ENCODE measurements at regions not wholly inside any gene's neighbourhood (a gene's known extent, or its start where the extent isn't known, plus 50 kb on each side); places are given as distances from the start of the nearest gene placed in this dataset.

- no peak; the same call in 1 of the 2 replicates for TF ChIP-seq CTCF (conservative IDR thresholded peaks at IDR 0.05; ENCODE audit: low read length)
- no peak for TF ChIP-seq EZH2phosphoT487 (IDR thresholded peaks at IDR 0.05; ENCODE audit: borderline replicate concordance)
- Histone ChIP-seq H3K36me3 (ENCODE audit: insufficient read depth, low read length) (no peaks in the 10 kb centered on the region), H4K20me1 (ENCODE audit: insufficient read depth, low read length, poor library complexity, severe bottlenecking) (no peaks in the 10 kb centered on the region)
These were observed 508.8 kb upstream of the ZP4 start for GRCh38 chr1:238399558-238399957.

GRCh38 chr1:238396140-238396539, 505.4 kb upstream of the ZP4 start:
- no peaks in the 10 kb centered on the region for H3K79me2 ChIP-seq (ENCODE audit: insufficient read depth, low read length)
- H3K4me2 ChIP-seq (ENCODE audit: low read depth, low read length, poor library complexity, severe bottlenecking), result no peak overlapping the region
- no peak overlapping the region for H3K9ac ChIP-seq (ENCODE audit: low read depth, low read length, poor library complexity, severe bottlenecking)
- no peaks in the 10 kb centered on the region for H3K4me1 ChIP-seq (ENCODE audit: insufficient read depth, low read length, poor library complexity, severe bottlenecking)
- no peaks in the 10 kb centered on the region for H3K9me2 ChIP-seq (replicated peaks; ENCODE audit: low read depth, low read length)
- H3K4me3 ChIP-seq (ENCODE audit: low read length, poor library complexity, severe bottlenecking), result no peak overlapping the region
- H2AFZ ChIP-seq (ENCODE audit: low read length), result no peak overlapping the region
- no peaks in the 10 kb centered on the region for H3K27me3 ChIP-seq (ENCODE audit: insufficient read depth, low read length, poor library complexity, severe bottlenecking)
- H3K36me3 ChIP-seq (ENCODE audit: insufficient read depth, low read length), result no peaks in the 10 kb centered on the region
- TF ChIP-seq CTCF (conservative IDR thresholded peaks at IDR 0.05; ENCODE audit: low read length), result no peak
- TF ChIP-seq EZH2phosphoT487 (IDR thresholded peaks at IDR 0.05; ENCODE audit: borderline replicate concordance), result no peak
- no peaks in the 10 kb centered on the region for H4K20me1 ChIP-seq (ENCODE audit: insufficient read depth, low read length, poor library complexity, severe bottlenecking)
- H3K9me3 ChIP-seq (ENCODE audit: insufficient read depth, low read depth, low read length), result no peaks in the 10 kb centered on the region
- no peaks in the 10 kb centered on the region for H3F3A ChIP-seq (ENCODE audit: low read depth)

More at GRCh38 chr1:238399558-238399957, 508.8 kb upstream of the ZP4 start:
- H3K4me2 ChIP-seq (ENCODE audit: low read depth, low read length, poor library complexity, severe bottlenecking), result no peak overlapping the region
- H3K4me1 ChIP-seq (ENCODE audit: insufficient read depth, low read length, poor library complexity, severe bottlenecking), result no peaks in the 10 kb centered on the region
- H3K4me3 ChIP-seq (ENCODE audit: low read length, poor library complexity, severe bottlenecking), result no peak overlapping the region
- no peaks in the 10 kb centered on the region for H3K27me3 ChIP-seq (ENCODE audit: insufficient read depth, low read length, poor library complexity, severe bottlenecking)
- no peaks in the 10 kb centered on the region for H3K9me2 ChIP-seq (replicated peaks; ENCODE audit: low read depth, low read length)
- H3K79me2 ChIP-seq (ENCODE audit: insufficient read depth, low read length), result no peaks in the 10 kb centered on the region
- no peaks in the 10 kb centered on the region for H3F3A ChIP-seq (ENCODE audit: low read depth)
- H3K9me3 ChIP-seq (ENCODE audit: insufficient read depth, low read depth, low read length), result no peaks in the 10 kb centered on the region
- H3K9ac ChIP-seq (ENCODE audit: low read depth, low read length, poor library complexity, severe bottlenecking), result no peak overlapping the region
- H2AFZ ChIP-seq (ENCODE audit: low read length), result no peak overlapping the region

GRCh38 chr1:238384381-238384780, 493.7 kb upstream of the ZP4 start:
- TF ChIP-seq CTCF (conservative IDR thresholded peaks at IDR 0.05; ENCODE audit: low read length), result no peak
- no peak for TF ChIP-seq EZH2phosphoT487 (IDR thresholded peaks at IDR 0.05; ENCODE audit: borderline replicate concordance)
- Histone ChIP-seq H3K36me3 (ENCODE audit: insufficient read depth, low read length) (no peaks in the 10 kb centered on the region), H3K27me3 (ENCODE audit: insufficient read depth, low read length, poor library complexity, severe bottlenecking) (no peaks in the 10 kb centered on the region), H3K4me3 (ENCODE audit: low read length, poor library complexity, severe bottlenecking) (no peak overlapping the region), H4K20me1 (ENCODE audit: insufficient read depth, low read length, poor library complexity, severe bottlenecking) (no peaks in the 10 kb centered on the region), H3K79me2 (ENCODE audit: insufficient read depth, low read length) (no peaks in the 10 kb centered on the region), H3K9me2 (replicated peaks; ENCODE audit: low read depth, low read length) (no peaks in the 10 kb centered on the region), H3K9me3 (ENCODE audit: insufficient read depth, low read depth, low read length) (no peaks in the 10 kb centered on the region), H2AFZ (ENCODE audit: low read length) (no peak overlapping the region), H3K9ac (ENCODE audit: low read depth, low read length, poor library complexity, severe bottlenecking) (no peak overlapping the region), H3K4me1 (ENCODE audit: insufficient read depth, low read length, poor library complexity, severe bottlenecking) (no peaks in the 10 kb centered on the region), H3F3A (ENCODE audit: low read depth) (no peaks in the 10 kb centered on the region), H3K4me2 (ENCODE audit: low read depth, low read length, poor library complexity, severe bottlenecking) (no peak overlapping the region)
